NCI-H2029 treated with DMSO at 0.1 percent for 48 hours (cell line): ENCODE measurements at regions not wholly inside any gene's neighbourhood (a gene's known extent, or its start where the extent isn't known, plus 50 kb on each side); places are given as distances from the start of the nearest gene placed in this dataset.
"Not testable (repeated sequence)": the region's sequence is repeated elsewhere in the genome, so short reads cannot be mapped to it uniquely, and the experiment has no call there.

Experiments used
- DNase-seq: peaks from one replicate; lab custom pipeline; 2025; lab: John Stamatoyannopoulos, UW

DNA sequence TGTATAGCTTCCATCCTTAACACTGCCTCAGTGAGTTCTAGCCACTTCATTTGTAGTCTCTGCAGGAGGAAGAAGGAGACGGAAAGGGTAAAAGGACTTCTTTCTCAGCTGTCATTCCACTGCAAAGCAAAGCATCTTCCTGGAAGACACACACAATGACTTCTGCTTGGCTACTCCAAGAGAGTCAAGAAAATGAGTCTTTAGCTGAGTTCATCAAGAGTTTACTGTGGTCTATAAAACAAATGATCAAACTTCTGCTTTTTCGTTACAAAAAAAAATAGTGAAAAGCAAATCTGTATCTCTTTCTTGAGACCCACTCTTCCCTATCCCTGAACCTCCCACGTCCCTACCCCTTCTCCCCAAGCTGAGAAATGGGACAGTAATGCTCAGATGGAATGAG, 205.0 kb upstream of the AHR start:
- no peak for DNase-seq

DNA sequence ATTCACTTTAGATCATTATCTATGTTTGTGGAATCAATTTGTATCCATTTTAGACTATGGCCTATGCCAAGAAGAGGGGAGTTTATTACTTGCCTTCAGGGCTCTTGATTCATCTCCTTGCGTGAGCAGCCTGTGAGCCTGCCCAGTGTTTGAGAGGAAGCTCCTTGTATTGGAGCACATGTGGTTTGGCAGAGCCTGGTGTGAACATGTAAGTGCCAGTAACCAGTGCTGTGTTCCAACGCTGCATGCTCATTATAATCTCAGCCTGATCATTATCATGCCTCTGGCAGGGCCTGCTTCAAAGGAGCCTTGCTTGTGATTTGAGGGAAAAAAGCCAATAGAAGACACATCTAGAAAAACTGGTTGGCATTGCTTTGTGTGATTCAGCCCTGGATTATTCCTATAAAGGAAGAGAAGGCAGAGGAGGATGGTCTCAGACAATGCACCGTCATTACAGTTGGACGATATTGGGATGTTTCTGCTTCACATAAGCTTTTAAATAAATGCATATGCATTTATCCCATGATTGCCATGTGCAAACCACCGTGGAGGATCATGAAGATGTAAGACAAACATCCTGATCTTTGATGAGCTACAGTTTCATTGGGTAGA, 203.4 kb upstream of the AHR start:
- no peak for DNase-seq

DNA sequence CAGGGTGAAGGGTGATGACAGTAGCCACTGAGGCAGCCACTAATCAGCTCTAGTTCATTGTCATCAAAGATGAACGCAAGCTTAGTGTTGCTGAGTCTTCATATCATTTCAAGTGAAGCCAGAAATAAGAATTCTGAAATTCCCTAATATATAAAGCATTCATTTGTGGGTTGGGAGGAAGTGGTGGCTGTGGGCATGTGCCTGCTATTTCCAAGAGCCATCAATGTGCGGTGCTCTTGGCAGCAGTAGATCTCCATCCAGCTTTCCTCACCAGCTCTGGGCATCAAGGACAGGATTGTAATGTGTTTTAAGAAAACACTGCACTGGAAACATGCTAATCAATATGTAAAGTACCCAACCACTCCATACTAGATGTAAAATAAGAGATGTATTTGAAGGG, 202.5 kb upstream of the AHR start:
- no peak for DNase-seq

DNA sequence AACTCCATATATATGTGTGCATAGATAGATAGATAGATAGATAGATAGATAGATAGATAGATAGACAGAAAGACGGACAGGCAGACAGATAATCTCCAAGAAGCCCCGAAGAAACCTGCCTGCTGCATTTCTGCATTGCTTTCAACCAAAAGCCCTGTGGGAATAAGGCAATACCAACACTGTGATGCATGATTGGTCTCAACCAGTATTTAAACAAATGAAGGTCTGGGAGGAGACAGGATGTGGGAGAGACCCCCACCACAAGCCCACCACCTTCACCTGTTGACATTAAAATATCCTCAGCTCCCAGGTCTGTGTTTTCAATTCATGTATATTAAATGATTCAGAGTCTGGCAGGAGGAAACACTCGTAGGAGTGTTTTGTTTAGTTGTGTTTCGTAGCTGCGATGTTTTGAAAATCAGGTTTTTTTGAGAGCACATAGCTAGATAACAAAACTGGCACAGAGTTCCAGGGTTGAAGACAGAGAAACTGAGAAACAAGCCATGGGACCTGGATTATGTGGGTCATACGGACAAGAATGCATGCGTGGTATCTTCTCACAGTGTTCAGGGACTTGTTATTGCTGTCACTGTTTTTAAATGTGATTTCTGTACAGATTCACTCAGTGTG, 200.7 kb upstream of the AHR start:
- no peak for DNase-seq

DNA sequence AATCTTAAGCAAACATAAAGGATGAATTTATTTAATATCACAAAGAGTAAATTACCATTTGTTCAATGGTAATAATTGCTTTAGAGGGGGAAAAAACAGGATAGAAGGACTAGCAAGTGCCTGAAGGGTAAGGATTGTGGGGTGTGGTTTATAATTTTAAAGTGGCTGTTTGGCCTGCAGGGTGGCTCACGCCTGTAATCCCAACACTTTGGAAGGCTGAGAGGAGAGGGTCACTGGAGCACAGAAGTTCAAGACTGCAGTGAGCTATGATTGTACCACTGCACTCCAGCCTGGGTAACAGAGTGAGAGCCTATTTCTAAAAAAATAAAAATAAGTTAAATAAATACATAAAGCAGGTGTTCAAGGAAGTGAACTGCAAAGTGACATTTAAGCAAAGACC, 199.9 kb upstream of the AHR start:
- DNase-seq, result no peak

DNA sequence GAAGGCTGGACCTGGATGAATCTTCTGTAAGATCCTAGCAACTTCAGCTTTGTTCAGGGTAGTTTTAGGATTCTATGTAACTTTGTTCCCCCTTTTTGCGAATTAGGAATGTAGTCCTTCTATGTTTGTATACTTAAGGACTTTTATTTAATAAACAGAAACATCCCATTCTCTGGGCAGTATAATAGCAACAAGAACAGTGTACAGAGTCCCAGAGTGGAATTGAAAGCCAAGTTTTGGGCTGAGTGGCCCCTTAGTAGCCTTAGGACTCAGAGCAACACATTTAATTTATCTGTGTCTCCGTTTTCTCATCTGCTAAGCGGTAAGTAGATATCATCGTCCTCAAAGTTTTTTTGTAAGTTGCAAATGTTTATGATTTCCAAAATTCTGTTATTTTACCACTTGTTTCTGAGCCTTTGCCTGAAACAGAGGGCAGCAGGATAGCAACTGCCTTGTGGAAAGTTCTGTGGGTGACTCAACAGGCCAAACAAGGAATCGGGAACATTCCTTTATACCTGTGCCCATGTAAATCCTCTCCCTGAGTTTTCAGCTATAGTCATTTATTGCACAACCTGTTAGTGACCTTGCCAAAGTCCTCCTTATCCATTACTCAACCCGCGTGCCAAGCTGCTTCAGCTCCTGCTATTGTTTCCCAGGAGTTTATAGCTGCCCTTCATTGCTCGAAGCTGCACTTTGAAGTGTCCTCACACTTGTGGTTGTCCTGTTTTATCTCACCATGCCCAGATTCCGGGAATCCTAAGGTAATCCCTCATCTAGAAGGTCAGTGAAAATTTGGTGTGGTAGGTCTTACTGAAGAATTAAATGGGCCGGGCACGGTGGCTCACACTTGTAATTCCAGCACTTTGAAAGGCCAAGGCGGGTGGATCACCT, 199.1 kb upstream of the AHR start:
- no peak for DNase-seq

DNA sequence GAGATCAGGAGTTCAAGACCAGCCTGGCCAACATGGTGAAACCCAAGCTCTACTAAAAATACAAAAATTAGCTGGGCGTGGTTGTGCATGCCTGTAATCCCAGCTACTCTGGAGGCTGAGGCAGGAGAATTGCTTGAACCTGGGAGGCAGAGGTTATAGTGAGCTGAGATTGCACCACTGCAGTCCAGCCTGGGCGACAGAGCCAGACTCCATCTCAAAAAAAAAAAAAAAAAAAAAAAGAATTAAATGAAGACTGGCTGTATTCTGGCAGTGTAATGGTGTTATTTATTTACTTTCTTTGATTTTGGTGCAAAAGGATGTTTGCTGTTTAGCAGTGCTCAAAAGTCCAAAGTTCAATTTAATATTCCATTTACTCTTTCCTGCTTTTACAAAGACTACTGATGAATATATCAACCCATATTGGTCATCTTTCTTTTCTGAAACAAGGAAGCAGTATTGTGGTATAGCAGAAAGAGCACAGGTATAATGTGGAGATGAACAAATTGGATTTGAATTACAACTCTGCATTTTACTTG, 198.4 kb upstream of the AHR start:
- not testable (repeated sequence) for DNase-seq

DNA sequence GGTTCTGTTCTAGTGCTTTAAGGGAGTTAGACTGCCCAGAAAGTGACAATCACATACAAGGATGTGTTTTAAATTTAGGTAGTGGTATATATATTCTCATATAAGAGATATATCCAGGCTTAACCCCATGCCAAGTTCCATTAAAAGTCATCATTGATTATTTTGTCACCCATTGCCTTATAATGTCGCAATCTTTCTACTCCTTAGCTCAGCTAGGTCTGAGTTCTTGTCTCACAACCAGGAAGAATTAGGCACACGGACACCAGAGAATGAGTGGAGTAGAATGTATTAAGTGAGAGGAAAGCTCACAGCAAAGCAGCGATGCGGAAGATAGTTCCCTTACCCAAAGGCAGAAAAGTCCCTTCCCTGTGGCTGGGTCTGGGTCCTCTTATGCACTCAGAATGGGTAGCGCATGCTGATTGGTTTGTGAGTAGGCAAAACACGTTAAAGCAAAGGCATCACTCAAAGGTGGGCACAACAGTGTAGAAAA, 197.2 kb upstream of the AHR start:
- no peak for DNase-seq

DNA sequence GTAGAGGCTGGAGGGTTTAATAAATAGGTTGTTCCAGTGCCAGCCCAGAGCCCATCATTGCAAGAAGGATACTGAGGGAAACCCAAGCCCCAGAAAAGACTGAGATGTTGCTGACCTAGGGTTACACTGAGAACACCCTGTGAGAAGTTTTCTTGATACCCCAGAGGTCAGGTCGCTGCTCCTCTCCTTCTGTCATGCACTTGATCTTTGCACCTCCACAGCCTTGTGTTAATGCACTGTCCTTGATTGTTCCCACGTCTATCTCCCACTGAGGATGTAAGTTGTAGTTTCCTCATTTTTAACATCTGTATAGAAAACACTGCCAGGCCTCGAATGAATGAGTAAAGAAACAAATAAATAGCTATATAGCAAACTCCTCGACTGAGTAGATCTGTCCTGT, 195.3 kb upstream of the AHR start:
- DNase-seq, result no peak

DNA sequence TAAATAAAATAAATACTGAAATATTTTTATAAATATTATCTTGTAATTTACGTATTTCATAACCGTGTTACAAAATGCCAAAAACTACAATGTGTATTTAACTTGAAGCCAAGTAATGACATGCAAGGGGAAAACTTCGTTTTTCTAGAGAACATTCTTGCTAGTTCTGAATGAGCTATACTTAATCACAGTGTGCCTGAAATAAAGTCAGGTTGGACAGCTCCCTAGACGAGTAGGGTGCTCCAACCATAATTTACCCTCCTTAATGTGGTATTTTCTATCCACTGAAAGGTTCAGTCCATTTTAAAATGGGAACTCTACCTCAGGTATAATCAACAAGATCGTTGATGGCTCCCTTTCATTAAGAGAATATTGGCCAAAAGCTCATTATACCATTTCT, 194.5 kb upstream of the AHR start:
- no peak for DNase-seq

DNA sequence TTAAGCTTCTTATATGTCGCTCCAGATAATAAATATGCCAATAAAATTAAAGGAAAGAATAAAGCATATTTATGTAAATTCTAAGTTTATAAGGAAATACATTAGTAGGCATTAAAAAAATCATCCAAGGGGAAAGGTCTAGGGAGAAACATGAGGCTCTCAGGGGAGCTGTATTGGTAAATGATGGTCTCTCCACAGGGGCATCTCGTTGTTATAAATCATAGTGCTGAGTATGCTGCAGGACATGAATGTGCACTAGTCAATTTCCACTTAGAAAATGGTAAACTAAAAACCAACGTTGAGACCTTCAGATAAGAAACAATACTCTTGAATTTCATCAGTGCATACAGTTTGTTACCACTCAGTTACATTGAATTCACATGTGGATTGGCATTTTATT, 194.0 kb upstream of the AHR start:
- DNase-seq, result no peak

DNA sequence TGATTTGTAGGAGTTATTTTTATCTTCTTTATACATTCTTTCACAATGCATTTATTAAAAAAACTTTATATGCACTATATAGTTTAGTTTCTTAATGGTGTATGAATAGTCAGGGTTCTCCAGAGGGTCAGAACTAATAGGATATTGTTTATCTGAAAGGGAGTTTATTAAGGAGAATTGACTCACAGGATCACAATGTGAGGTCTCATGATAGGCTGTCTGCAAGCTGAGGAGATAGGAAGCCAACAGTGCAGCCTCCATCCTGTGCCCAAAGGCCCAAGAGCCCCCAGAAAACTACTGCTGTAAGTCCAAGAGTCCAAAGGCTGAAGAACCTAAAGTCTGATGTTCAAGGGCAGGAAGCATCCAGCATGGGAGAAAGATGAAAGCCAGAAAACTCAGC, 192.8 kb upstream of the AHR start:
- DNase-seq, result no peak

DNA sequence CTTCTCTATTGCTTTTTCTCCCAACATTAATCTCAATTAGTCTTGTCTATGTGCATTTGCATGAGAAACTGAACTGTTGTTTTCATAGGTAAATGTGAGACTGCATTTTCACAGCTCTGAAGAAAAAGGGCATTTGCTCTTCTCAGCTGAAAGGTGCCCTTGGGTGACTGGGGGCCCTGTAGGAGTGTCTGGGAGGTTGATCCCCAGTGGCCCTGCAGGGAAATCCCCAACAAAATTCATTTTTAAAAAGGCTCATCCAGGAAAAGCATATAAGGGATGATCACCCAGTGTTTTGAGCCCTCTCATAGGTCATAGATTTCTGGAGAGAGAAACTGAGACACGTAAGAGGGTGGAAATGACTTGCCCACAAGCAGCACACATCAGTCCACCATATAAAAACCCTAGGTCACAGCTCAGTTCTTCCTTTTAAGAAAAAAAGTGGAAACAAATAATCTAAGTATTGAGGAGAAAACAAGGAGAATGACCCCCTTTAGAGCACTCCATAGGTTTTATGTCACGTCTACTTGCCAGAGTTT, 190.3 kb upstream of the AHR start:
- no peak for DNase-seq

DNA sequence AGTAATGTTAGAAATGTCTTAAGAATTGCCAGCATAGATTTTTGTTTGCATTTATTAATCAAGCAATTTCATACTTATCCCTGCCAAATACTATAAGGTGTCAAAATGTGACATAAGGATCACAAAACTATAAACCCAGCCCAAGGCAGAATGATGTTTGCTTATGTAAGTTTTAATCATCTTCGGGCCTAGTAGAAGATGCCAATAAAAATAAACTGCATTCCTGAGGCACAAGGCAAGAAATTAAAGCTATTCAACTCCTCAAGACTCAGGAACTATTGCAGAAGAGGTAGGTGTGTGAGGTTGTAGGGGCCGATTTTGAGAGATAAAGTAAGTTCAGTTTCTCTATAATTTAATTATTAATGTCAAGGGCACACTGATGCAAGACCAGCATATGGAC, 189.4 kb upstream of the AHR start:
- DNase-seq, result no peak

DNA sequence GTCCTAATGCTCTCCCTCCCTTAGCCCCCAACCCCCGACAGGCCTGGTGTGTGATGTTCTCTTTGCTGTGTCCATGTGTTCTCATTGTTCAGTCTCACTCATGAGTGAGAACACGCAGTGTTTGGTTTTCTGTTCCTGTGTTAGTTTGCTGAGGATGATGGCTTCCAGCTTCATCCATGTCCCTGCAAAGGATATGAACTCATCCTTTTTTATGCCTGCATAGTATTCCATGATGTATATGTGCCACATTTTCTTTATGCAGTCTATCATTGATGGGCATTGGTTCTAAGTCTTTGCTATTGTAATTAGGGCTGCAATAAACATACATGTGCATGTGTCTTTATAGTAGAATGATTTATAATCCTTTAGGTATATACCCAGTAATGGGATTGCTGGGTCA, 184.7 kb upstream of the AHR start:
- not testable (repeated sequence) for DNase-seq

DNA sequence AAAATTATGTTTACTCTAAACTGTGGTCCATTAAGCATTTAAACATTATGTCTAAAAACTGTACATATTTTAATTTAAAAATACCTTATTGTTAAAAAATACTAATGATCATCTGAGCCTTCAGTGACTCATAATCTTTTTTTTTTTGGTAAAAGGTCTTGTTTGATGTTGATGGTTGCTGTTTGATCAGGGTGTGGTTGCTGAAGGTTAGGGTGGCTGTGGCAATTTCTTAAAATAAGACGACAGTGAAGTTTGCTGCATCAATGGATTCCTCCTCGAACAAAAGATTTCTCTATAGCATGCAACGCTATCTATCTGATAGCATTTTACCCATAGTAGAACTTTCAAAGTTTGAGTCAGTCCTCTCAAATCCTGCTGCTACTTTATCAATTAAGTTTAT, 180.0 kb upstream of the AHR start:
- no peak for DNase-seq

DNA sequence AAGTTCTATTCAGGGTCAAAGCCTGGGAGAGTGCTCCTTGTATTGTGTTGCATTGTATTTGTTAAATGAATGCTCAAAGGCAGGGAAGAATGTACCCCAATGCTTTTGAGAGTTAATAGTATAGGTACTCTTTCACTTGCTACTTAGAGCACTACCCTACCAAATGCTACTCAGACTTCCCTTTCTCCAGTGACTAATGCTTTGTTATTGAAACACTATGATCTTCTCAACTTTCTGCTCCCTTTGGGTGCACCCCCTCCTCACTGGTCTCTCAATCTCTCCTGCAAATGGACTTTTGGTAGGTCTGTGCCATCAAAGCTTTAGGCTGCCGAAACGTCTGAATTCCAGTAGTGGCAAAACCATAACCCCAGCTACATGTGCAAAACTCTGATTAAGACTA, 177.7 kb upstream of the AHR start:
- DNase-seq, result no peak

DNA sequence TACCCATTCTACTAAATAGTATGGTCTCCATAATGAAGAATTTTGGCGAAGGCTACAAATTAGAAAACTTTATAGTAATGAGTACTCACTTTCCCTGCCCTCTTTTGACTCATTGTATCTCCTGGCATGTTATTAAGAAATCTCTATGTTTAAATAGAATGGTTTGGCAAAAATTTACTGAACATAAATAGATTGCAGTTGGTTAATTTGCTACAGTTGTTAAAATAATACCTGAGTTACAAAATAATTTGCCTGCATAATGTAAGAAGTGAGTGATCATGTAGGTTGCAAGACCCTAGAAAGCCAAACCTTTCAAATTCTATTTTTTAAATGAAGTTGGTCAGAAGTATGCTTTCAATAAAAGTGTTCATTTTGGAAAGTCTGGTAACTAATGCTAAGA, 176.8 kb upstream of the AHR start:
- DNase-seq, result no peak

DNA sequence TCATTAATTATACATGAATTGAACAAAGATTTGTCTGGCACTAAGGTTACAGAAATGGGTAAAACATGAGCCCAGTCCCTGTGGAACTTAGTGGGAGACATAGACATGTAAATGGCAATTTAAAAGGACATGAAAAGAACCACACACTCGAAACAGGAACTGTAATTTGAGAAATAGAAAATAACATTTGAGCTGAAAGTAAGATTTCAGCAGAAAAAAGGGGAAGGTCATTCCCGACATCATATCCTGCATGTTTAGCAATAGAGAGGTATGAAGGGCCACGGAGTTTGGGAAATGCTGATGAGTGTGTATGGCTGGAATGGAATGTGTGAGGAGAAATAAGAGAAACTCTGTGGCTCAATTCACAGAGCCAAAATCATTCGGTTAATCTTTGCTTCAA, 175.4 kb upstream of the AHR start:
- DNase-seq, result no peak

DNA sequence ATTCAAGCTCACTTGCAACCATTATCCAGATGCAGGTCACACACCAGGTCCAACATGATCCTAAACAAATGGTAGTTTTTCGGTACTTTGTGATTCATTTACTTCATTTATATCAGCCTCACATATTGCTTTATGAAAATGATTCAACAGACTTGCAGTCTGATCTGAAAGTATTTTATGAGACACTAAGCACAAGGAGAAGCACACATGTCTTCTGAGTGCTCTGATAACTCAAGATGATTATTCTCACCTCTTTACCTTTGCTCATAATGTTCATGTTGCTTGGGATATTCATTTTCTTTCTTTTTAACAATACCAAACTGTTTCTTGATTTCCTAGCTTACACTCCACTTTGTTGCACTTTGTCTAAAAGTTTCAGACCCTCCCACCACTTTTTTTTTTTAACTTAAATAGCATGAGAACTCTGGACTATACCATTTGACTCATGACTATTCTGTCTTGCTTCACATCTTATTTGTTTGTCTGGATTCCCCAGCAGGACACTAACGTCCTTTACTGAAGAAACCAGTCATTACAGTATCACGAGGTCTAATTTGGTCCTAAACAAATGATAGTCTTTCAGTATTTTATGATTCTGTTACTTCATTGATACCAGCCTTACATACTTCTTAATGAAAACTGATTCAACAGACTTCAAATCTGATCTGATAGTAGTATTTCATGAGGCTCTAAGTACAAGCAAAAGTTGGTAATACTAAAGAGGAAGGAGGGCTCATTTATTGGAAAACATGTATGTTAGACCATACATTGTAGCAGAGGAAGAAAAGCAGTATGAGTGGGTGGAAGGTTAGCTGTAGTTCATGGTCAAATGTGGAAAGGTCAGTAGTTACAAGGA, 171.8 kb upstream of the AHR start:
- no peak for DNase-seq

DNA sequence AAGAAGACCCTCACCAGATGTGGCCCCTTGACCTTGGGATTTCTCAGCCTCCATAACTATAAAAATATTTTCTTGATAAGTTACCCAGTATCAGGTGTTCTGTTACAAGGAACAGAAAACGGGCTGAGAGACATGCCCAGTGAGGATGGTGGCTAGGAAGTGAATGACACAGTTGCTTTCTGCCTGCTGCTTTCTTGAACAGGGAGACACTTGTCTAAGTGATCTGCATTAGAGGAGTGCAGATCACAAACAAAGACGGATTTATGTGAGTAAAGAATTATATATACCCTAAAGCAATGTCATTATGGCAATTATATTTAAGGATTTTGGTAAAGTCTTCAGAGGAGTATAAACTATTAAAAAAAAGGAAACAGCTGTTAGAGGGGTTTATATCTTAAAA, 169.2 kb upstream of the AHR start:
- no peak for DNase-seq
